Neural cell (in vitro differentiated cells): ENCODE measurements at regions not wholly inside any gene's neighbourhood (a gene's known extent, or its start where the extent isn't known, plus 50 kb on each side); places are given as distances from the start of the nearest gene placed in this dataset.

Experiments used
- EP300 ChIP-seq: fragments of 450-650 bp; conservative IDR thresholded peaks from 2 replicates; pipeline ENCODE4 v1.6.1; 2014; ENCODE audit warnings: antibody characterized with exemption, mild to moderate bottlenecking, moderate library complexity; ENCODE audit not compliant: poor library complexity, severe bottlenecking
- EZH2 ChIP-seq: fragments of 200-600, 300-800 bp; shearing (Covaris generic), sonication (generic); IDR thresholded peaks from 2 replicates; pipeline ENCODE4 v1.6.1; 2014; ENCODE audit warnings: antibody characterized with exemption, low read length, borderline replicate concordance, mild to moderate bottlenecking; ENCODE audit not compliant: insufficient read depth, poor library complexity, severe bottlenecking
- MXI1 ChIP-seq: fragments of 450-650 bp; conservative IDR thresholded peaks from 2 replicates; pipeline ENCODE4 v1.6.1; 2014; ENCODE audit warnings: antibody characterized with exemption, mild to moderate bottlenecking; ENCODE audit not compliant: poor library complexity, severe bottlenecking
- POLR2AphosphoS5 ChIP-seq: IDR thresholded peaks from 2 replicates; pipeline ENCODE4 v1.6.1; 2012
- RAD21 ChIP-seq: fragments of 450-650 bp; conservative IDR thresholded peaks from 2 replicates; pipeline ENCODE4 v1.6.1; 2014; ENCODE audit warnings: antibody characterized with exemption, mild to moderate bottlenecking, moderate library complexity
- TF ChIP-seq, protein P1 (sequence below): fragments of 450-650 bp; IDR thresholded peaks from 2 replicates; pipeline ENCODE4 v1.5.1; 2014; ENCODE audit warnings: antibody characterized with exemption, mild to moderate bottlenecking, moderate library complexity; ENCODE audit not compliant: poor library complexity, severe bottlenecking

DNA sequence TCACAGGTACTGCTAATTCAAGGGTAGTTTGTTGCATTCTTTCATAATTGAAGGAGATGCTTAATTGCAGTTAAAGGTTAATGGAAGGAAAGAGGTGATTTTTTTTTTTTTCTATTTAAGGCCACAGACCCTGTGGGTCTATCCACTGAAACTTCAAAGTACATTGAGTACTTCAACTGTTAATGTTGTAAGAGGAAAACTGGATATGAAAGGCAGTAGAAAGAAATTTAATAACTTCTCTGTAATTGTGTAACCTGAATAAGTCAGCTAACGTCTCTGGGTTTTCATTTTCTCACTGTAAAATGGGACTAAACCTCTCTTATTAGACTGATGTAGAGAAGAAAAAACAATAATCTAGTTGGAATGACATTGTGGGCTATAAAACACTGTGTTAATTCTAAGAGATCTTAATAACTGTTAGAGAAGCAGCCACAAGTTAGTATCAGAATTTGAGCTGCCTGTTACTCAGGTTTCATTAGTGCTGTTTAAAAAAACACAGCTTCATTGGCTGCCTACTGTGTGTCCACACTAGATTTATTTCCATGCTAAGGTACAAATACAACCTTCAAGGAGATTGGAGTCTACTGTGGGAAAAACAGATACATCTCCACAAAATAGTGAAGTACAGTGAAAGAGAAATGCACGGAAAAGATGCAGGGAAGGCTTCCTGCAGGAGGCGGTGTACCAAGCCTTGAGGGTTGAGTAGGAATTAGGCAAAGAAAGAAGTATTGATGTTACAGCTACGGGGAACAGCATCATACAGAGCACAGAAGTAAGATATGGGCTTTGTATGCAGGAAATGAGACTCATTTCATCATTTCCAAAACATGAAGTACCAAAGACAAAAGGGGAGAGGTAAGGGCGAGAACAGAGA, 483.6 kb downstream of the TAFA4 start:
- TF ChIP-seq, protein P1, sequence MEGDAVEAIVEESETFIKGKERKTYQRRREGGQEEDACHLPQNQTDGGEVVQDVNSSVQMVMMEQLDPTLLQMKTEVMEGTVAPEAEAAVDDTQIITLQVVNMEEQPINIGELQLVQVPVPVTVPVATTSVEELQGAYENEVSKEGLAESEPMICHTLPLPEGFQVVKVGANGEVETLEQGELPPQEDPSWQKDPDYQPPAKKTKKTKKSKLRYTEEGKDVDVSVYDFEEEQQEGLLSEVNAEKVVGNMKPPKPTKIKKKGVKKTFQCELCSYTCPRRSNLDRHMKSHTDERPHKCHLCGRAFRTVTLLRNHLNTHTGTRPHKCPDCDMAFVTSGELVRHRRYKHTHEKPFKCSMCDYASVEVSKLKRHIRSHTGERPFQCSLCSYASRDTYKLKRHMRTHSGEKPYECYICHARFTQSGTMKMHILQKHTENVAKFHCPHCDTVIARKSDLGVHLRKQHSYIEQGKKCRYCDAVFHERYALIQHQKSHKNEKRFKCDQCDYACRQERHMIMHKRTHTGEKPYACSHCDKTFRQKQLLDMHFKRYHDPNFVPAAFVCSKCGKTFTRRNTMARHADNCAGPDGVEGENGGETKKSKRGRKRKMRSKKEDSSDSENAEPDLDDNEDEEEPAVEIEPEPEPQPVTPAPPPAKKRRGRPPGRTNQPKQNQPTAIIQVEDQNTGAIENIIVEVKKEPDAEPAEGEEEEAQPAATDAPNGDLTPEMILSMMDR, result no peak
- TF ChIP-seq POLR2AphosphoS5 (no peak), EP300 (no peak), EZH2 (no peak), MXI1 (no peak), RAD21 (no peak)
